Stimulated activated CD8-positive, alpha-beta memory T cell treated with anti-CD3 and anti-CD28 coated beads, Interleukin-12 subunit alpha, Interleukin-12 subunit beta, amount 100 ng/mL, for 24 hours (primary cell): ENCODE measurements at regions not wholly inside any gene's neighbourhood (a gene's known extent, or its start where the extent isn't known, plus 50 kb on each side); places are given as distances from the start of the nearest gene placed in this dataset.
A peak's percentile ranks its signal among the peaks of the same experiment; 100 is the strongest.

Source experiments
- DNase-seq: peaks from one replicate; pipeline ENCODE4 v3.0.0-alpha.2; 2020; ENCODE audit errors: extremely low read depth

DNA sequence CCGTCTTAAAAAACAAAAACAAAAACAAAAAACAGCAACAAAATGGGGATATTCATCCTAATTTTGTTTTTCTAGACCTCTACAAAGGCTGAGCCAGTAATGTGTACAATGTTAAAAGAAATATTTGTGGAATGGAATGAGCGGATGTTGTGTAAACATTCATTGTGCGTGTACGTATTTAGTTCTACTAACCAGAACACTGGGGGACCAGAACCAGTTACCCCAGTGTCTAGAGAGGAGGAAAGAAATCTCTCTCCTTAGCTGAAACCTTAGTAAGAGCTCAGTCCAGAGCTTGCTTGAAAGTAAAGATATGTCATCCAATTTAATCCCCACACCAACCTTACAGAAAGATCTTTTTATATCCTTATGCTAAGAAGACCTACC lies 106.7 kb upstream of the CPEB4 start:
- no peak for DNase-seq

DNA sequence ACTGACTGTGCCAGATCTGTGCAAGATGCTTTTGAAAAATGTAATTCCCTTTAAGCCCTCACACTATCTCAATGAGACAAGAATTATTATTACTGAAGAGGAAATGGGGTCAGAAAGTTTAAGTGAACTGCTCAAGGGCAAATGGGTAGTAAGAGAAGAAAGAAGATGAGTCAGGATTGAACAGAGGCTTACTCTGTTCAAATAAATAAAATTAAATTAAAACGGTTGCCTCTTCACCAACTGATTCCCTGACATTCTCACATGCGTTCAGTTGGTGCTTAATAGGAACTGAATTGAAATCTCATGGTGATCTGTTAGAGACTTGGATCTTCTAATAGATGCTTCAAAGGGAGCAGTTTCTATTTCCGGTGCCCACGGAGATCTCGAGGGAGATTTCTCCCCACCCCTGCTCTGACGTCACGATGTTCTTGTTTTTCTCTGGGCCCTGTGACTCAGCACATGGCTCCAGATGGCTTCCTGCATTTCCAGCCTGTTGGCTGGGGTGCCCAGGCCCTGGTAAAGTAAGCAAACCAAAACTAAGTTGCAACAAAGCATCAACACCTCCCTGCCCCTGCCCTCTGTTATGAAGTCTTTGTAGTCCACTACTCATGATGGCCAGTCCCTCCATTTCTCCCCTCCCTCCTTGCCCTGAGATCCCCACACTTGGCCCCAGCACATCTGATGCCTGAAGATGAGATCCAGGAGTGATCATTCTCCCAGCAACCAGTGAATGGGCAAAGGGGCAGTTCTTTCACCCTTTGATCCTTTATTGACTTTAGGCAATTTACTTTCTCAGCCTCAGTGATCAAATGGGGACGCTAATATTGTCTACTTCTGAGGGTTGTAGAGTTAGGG lies 106.1 kb upstream of the CPEB4 start:
- DNase-seq, result peak; percentile 22

DNA sequence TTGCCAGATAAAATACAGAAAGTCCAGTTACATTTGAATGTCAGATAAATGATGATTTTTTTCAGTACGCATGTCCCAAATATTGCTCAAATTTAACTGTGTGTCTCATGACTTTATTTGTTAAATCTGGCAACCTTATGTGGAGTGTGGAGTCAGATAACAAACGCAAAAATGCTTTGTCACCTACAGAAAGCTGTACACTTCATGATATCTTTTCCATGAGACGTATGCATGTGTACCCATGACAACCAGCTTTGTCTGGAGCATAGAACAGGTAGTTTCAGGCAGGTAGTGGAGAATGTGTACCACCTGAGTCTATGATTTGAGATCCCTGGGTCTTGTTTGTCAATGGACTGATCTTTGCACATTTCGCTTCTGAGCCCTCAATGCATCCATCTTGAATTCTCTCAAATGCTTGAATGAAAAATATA lies 105.5 kb upstream of the CPEB4 start:
- DNase-seq, result no peak

DNA sequence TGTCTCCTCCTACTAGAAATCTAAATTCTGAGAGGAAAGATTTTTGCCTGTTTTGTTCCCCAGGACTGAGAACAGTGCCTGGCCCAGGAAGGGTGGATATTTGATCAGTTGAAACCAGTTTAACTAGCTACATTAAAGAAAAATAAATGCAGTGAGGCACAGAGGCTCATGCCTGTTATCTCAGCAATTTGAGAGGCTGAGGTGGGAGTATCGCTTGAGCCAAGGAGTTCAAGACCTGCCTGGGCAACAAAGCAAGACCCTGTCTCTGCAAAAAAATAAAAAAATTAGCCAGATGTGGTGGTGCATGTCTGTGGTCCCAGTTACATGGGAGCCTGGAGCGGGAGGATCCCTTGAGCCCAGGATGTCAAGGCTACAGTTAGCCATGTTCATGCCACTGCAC lies 104.8 kb upstream of the CPEB4 start:
- no peak for DNase-seq

DNA sequence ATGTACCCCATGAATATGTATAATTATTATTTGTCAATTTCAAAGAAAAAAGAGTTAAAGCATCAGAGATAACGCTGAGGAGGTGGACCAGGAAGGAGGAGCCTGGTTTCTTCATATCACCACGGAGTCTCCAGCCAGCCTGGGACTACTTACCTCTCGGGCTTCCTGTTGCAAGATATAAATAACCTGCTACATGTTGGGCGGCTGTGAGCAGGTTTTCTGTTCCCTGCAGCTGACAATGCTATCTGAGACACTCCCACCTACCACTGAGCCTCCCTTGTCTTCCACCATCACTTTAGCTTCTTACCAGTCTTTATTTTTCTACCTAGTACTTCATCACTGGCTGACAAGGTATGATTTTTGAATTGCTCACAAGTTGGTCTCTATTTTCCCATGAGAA lies 102.7 kb upstream of the CPEB4 start:
- DNase-seq, result no peak

DNA sequence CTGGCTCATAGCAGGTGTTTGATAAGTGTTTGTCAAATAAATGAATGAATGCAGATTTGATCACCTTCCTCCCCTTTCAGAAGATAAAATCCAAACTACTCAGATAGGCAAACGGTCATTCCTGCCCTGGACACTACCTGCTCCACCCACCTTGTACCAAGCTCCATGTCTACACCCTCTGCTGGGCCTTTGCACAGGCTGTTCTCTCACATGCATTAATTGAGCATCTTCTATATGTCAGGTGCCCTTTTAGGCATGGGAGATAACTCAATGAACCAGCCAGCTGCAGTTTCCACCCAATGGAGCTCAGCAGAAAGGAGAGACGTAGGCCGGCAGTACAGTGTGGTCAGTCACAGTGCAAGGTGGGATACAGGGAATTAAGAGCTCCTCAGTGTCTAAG lies 102.3 kb upstream of the CPEB4 start:
- no peak for DNase-seq

DNA sequence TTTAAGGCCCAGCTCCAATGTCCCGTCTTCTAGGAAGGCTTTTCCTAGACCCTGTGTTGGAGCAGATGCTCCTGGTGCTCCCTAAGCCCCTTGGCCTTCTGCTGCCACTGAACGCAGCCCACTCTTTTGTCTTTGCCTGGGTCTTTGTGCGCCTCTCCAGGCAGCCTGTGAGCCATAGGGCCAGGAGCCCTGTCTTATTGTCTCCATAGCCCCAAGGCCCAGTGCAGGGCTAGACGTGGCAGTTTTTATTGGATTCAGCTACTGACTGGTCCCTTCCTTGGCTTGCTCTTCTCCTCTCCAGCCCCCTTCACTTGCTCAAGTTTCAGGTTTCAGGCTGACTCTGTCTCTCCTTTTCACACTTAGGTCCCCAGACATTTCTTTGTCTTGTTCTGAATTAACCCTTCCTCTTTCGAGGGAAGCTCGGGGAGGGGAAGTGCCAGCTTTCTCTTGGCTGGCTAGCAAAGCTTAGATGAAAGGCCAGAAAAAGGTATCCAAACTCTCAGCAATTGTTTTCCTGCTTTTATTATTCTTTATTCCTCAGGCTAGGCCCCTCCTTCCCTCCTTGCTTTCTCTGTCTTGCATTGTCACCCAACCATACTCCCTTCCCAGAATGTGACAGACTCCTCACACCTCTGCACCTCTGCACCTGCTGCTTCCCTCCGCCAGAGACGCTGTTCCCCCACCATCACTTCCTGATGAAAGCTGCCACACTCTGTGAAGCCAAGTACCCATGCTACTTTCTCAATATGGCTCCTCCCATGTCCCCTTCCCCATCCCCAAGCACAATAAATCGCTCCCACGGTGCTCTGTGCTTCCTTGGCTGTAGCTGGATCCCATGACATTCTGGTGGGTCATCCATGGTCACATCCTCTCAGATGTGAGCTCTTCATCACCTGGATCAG lies 101.6 kb upstream of the CPEB4 start:
- no peak for DNase-seq

DNA sequence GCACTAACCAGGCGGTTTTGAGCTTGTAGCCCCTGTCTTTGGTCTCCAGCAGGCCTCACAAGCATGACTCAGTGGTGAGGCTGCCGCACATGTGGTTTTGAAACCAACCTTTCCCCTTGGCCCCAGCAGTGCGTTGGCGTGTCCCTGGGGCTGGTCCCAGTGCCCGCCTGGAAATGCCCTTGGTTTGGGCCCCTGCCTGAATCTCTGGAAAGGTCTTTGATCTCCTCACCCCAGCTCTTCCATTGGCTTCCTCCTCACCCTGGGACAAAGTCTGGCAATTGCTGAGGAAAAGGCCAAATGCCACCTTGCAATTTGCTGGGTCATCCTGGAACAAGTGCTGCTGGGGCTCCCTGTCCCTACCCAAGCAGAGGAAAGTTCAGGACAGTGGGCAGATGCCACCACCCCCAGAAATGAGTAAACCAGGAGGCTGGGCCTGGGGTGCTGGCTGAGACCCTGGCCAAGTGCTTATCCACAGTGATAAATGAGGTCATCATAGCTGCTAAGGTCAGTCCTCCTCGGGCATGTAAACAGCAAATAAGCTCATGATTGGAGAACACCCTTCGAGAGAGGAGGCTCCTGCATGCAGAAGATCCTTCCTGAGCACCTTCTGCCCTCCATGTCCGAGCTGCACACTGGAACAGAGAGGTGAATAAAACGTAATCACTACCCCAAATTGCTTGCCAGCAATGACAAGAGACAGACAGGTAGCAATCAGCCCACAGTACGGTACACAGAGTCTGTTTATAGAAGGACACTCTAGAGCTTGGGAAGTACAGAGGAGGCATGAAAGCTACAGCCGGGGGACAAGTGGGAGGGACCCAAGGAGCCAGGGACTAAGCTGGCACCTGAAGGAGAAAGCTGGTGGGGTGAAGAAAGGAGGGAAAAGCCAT lies 98.9 kb upstream of the CPEB4 start:
- DNase-seq, result no peak

DNA sequence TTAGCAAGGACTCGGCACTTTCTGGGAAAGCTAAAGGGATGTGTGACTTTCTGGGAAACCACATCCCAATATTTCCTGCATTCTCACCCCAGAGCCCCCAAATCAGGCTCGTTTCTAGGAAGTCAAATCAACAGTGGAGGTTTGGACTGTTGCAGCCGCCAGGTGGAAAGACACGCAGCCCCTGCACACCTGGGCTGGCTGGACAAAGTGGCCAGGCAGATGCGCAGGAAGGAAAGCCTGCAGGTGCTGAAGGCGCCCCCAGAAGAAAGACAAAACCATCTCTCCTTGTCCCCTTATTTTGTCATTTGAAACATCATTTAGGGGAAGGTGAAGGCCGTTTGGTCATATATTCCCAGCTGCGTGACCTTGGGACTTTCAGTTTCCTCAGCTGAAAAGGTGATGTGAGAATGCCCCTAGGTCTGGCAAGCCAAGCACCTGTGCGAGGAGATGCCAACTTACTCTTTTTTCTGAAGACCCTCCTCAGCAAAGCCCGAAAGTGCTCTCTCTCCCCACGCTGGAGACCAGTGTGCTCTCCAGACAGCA lies 97.9 kb upstream of the CPEB4 start:
- DNase-seq, result no peak

DNA sequence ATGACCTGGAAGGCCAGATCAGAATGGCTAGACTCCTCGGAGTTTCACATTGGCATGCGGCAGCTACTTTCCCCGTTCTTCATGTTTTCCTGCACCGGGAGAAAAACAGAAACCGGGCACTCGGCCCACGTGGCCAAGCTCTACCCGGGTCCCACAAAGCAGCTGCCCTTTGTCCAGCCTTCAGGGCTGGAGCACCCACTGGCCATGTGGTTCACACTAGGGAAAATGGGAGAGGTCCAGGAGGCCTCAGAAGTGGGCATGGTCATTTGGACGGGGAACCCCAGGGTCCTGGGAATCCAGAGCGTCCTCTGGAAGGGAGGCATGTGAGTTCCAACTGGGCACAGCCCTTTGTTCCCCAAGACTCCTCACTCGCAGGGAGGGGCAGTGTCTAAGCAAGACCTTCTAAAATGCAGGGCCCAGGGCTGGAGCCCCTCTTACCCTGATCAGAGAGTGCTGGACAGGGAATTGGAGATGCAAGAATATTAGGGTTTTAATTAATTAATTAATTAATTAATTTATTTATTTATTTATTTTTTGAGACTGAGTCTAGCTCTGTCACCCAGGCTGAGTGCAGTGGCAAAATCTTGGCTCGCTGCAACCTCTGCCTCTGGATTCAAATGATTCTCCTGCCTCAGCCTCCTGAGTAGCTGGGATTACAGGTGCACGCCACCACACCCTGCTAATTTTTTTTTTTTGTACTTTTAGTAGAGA lies 97.2 kb upstream of the CPEB4 start:
- no peak for DNase-seq

DNA sequence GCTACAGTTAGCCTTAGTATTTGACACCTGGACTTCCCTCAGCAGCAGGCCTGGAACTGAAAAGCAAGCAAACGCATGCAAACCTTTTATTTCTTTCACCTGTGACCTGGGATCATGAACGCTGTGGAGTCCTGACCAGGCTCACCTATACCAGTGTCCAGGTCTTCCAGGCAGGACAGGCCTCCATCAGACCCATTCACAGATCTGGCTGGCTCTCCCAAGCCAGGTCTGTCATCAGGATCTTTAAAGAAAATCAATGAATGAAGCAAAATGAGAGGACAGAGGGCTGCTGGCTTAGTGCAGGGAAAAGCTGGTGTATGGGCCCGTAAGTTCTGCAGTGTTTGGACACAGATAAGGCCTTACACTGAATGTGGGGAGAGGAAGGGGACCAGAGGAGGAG lies 96.3 kb upstream of the CPEB4 start:
- DNase-seq, result no peak

DNA sequence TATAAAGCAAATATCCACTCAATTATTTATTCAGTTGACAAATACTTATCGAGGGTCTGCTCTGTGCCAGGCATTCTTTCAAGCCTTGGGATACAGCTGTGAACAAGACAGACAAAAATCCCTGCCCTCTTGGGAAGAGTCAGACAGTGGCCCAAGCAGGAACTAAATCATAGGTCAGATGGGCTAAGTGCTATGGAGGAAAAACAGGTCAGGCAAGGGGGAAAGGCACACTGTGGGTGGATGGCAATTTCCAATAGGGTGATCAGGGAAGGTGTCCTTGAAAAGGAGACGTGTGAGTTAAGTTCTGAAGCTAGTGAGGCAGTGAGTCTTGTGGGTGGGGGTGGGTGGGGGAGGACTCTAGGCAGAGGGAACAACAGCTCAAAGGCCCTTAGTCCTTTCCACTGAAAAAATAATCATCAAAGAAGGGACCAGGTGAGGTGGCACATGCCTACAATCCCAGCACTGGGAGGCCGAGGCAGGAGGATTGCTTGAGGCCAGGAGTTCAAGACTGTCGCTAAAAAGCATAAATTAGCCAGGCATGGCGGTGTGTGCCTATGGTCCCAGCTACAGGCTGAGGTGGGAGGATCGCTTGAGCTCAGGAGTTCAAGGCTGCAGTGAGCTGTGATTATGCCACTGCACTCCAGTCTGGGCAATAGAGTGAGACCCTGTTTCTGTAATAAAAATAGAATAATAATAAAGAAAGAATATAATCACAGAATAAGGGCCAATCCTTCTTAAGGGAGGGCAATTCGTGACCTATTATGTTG lies 95.2 kb upstream of the CPEB4 start:
- DNase-seq, result no peak

DNA sequence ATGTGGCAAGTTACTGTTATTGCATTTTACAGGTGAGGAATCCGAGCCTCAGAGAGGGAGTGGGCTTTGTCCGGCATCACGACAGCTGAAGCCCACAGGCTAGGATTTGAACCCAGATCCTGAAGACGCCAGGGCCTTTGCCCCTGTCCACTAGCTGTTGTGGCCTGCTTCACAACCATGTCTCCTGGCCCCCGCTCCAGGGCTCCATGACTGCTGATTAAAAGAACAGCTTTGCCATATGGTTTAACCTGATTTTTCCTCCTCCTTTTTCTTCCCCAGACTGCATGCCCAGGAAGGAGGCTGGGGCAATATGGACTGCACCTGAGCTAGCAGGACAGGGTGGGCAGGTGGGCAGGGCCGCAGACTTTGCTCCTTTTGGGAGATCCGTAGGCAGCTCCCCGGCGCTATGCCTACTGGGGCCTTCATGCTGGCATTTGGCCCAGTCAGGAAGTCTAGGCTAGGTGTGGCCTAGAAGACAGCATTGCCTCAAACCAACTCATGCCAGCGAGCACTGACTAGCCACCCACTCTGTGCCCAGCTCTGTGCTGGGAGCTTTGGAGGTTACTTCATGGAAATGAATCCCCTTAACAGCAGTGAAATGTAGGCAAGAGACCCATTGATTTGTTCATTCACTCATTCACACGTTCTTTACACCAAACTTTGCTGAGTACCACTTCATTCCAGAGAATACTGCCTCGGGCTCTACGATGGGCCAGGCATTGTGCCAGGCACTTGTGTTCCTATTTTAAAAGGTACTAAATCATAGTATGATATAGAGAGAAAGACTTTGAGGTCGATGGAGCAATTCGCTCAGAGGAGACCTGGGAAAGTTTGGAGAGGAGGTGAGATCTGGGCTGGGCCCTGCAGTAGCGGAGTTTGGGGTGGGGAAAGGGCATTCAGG lies 94.3 kb upstream of the CPEB4 start:
- DNase-seq, result no peak

DNA sequence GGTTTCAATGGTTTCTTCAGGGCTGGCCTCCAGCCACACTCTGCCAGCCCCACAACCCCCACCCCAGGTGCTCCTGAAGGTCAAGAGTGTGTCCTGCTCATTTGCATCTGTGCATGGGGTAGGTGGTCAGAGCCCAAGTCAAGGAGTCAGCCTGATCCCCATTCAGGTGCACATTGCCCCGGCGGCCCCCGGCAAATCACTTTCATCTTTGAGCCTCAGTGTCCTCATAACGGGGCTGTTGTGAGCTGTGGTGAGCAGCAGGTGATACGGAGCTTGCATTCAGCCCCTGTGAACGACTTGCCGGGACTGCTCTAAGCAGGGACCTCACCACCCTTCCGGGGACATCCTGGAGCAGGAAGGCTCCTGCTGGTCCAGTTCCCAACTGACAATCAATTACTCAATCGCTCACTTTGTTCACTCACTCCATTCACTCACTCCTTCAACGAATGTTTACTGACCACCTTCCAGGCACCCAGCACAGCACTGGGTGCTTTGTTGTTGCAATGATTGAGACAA lies 93.2 kb upstream of the CPEB4 start:
- DNase-seq, result no peak

DNA sequence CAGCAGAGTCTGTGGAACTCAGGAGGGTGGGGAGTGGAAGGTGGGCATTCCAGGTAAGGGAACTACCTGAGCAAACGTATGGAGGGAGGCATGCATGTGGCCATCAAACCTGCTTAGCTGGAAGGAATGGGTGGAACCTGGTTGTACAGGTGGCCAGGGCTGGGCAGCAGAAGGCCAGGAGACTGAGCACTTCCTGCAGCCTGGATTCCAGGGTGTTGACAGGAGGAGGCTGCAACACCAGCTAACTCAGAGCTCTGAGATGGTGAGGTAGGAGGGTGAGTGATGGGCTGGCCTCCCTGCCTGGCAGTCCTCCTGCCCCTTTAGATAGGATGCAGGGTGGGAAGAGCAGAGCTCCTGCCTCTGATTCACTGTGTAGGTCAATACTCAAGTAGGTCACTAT lies 92.5 kb upstream of the CPEB4 start:
- DNase-seq, result no peak

DNA sequence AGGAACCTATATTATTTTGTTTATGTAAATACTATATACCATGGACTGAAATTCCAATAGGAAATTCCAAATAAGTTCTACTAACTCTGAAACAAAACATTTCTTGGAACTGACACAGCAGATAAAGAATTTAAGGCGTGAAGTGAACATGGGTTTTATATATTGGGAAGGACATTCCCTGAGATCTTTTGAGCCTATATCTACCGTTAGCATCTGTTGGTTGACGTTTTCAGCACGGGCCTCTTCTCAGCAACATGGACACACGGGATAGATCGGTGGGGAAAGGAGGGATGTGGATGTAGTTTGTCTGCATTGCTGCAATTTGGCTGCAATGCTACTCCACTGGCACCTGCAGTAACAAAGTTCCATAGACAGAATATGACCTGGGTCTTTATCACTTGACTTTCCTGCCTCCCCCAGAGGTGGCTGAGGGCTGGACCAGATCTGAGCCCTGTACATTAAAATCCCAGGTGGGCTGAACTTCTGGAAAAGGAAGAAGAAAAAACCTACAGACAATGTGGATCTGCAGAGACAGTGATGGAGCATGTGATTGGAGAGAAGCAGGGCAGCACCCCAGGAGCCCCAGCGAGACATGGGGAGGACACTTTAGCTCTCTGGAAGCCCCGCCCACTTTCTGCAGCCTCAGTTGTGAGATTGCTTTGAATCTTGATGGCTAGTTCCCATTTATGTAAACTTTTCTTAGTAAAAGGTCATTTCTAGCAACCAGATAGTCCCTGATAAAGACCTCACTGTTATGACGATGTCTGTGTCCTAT lies 91.2 kb upstream of the CPEB4 start:
- no peak for DNase-seq

DNA sequence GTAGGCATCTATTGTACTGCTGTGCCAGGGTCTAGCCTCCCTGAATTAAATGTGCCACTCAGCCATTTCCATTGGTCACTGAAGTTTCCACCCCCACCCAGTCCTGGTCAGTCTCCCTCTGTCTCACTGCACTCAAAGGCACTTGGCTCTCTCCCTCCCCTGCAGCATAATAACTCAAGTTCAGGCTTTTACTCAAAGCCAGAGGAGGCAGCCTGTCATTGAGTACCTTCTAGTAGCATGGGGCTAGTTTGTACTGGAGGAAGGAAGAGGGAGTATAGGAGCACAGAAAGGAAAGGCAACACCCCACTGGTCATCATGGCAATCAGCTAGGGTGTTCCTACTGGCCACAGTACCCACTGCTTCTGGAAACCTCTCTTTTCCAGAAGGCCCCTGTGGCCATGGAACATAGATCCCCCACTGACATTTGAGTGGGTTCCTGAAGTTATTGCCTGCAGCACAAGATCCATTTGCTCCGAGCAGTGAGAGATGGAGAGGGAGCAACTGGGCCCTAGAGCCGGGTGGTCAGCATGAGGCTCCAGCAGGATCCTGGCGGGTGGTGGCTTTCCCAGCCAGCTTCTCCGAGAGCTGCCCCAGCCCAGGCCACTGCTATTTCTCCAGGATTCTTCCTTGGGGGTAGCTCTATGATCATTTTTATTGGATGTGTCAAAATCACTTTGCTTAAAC lies 89.9 kb upstream of the CPEB4 start:
- no peak for DNase-seq

DNA sequence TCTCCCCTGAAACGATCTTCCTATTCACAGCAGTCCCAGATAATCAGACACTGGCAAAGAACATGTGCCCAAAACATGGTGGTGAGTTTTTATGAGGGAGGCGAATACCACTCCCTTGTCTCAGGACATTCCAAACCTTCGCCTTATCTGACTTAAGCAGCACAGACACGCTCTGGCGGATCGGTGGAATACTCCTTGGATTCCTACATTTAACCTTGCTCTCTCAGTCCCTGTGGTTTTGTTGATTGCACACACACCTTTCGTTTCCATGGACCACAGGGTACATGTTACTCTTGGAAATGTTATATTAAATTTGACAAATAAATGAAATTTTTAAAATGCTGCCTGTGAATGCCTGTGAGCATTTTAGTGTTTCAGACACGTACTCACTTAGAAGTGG lies 87.8 kb upstream of the CPEB4 start:
- no peak for DNase-seq
